HCT116 (cell line): ENCODE measurements at regions not wholly inside any gene's neighbourhood (a gene's known extent, or its start where the extent isn't known, plus 50 kb on each side); places are given as distances from the start of the nearest gene placed in this dataset.

Experiments used
- ATAC-seq: fragments of 200-7000 bp; cut with Tn5 transposase; 2 replicates; pipeline ENCODE4 v1.9.1; 2020; ENCODE audit warnings: mild to moderate bottlenecking, moderate library complexity
- BruUV-seq: library from RNA; stranded (reverse); fragments of 400-500 nt; replicated peaks from 2 replicates; lab custom pipeline; 2021; lab: Mats Ljungman, UMichigan
- CTCF ChIA-PET: fragments of 300-600 bp; sonication (Branson Sonifier 250); formaldehyde crosslinking; loops from one replicate; lab custom pipeline; 2021; ENCODE audit warnings: antibody characterized with exemption; lab: Charles Lee
- POLR2A ChIA-PET: fragments of 300-600, 350-600 bp; sonication (Branson Sonifier 250); formaldehyde crosslinking; loops from one replicate; lab custom pipeline; 2021; ENCODE audit warnings: antibody characterized with exemption; lab: Charles Lee
- RAD21 ChIA-PET, 2 experiments: fragments of 300-600 bp; sonication (Branson Sonifier 250); formaldehyde crosslinking; loops; one replicate each; lab custom pipeline; 2023; ENCODE audit warnings: low total read pairs in 2 of 2; ENCODE audit not compliant: uncharacterized antibody in 2 of 2, unreplicated experiment in 2 of 2, low non-redundant PET in 1 of 2; lab: Charles Lee
- DNase-seq: peaks from one replicate; pipeline ENCODE4 v3.0.0-alpha.2; 2010; ENCODE audit warnings: low read depth, low spot score
- H2AFZ ChIP-seq: fragments of 200-600 bp; shearing (Covaris generic), sonication (generic); 2 replicates; pipeline ENCODE4 v1.6.1; 2017; ENCODE audit warnings: low read depth, mixed run types, mixed read lengths, antibody characterized with exemption, low read length; ENCODE audit not compliant: poor library complexity, severe bottlenecking
- H3K27ac ChIP-seq: 2 replicates; pipeline ENCODE4 v1.5.1; 2012; ENCODE audit warnings: low read depth, low read length
- H3K27me3 ChIP-seq: fragments of 200-600 bp; sonication (generic); 2 replicates; pipeline ENCODE4 v1.6.1; 2016; ENCODE audit warnings: mixed run types, low read length, mixed read lengths; ENCODE audit not compliant: insufficient read depth
- H3K36me3 ChIP-seq, 2 experiments: fragments of 200-500 bp in 1 of 2; fragments of 200-600 bp in 1 of 2; sonication (Bioruptor generic) in 1 of 2; sonication (generic) in 1 of 2; 2 replicates each; pipeline versions ENCODE4 v1.5.1 to v1.6.1; 2014 to 2016; ENCODE audit warnings: low read length in 2 of 2, inconsistent platforms in 1 of 2, mixed read lengths in 1 of 2, mixed run types in 1 of 2; ENCODE audit not compliant: insufficient read depth in 2 of 2, control insufficient read depth in 1 of 2
- H3K4me1 ChIP-seq, 2 experiments: fragments of 200-600 bp in 1 of 2; sonication (generic) in 1 of 2; 2 replicates each; pipeline versions ENCODE4 v1.5.1 to v1.6.1; 2012 to 2017; ENCODE audit warnings: low read length in 2 of 2, inconsistent platforms in 1 of 2, mild to moderate bottlenecking in 1 of 2, mixed read lengths in 1 of 2, mixed run types in 1 of 2, moderate library complexity in 1 of 2; ENCODE audit not compliant: insufficient read depth in 2 of 2, control insufficient read depth in 1 of 2
- H3K4me2 ChIP-seq: fragments of 200-600 bp; sonication (generic); 2 replicates; pipeline ENCODE4 v1.6.1; 2017; ENCODE audit warnings: mixed run types, low read length, mixed read lengths
- H3K4me3 ChIP-seq, 2 experiments: fragments of 200-600 bp in 1 of 2; sonication (generic) in 1 of 2; replicated peaks in 1 of 2; 2 replicates each; pipeline ENCODE4 v1.5.1; 2011 to 2016; ENCODE audit warnings: low read length in 2 of 2, control low read depth in 1 of 2, low read depth in 1 of 2, mild to moderate bottlenecking in 1 of 2, mixed read lengths in 1 of 2, mixed run types in 1 of 2
- H3K79me2 ChIP-seq: fragments of 200-600 bp; sonication (generic); 2 replicates; pipeline ENCODE4 v1.6.1; 2017; ENCODE audit warnings: mild to moderate bottlenecking, mixed run types, low read length, moderate library complexity, mixed read lengths; ENCODE audit not compliant: insufficient read depth
- H3K9ac ChIP-seq: fragments of 200-600 bp; sonication (generic); 2 replicates; pipeline ENCODE4 v1.6.1; 2016; ENCODE audit warnings: low read length, mixed read lengths
- H3K9me2 ChIP-seq: fragments of 200-600 bp; sonication (generic), shearing (Covaris generic); 2 replicates; pipeline ENCODE4 v1.6.1; 2017; ENCODE audit warnings: mixed run types, mild to moderate bottlenecking, moderate library complexity; ENCODE audit not compliant: insufficient read depth
- H3K9me3 ChIP-seq, 2 experiments: fragments of 200-500 bp in 1 of 2; fragments of 200-600 bp in 1 of 2; sonication (Bioruptor generic) in 1 of 2; sonication (generic) in 1 of 2; 2 replicates each; pipeline ENCODE4 v1.6.1; 2014 to 2017; ENCODE audit warnings: low read length in 2 of 2, mixed read lengths in 2 of 2, inconsistent platforms in 1 of 2, low read depth in 1 of 2, mild to moderate bottlenecking in 1 of 2, mixed run types in 1 of 2, moderate library complexity in 1 of 2; ENCODE audit not compliant: control insufficient read depth in 1 of 2, insufficient read depth in 1 of 2
- H4K20me1 ChIP-seq: fragments of 200-600 bp; sonication (generic), shearing (Covaris generic); 2 replicates; pipeline ENCODE4 v1.6.1; 2017; ENCODE audit warnings: mixed run types, mild to moderate bottlenecking, moderate library complexity; ENCODE audit not compliant: insufficient read depth
- CBX3 ChIP-seq: IDR thresholded peaks from 2 replicates; pipeline ENCODE4 v1.6.1; 2012; ENCODE audit warnings: low read depth
- EGR1 ChIP-seq: IDR thresholded peaks from 2 replicates; pipeline ENCODE4 v1.6.1; 2012; ENCODE audit warnings: low read depth
- ELF1 ChIP-seq: IDR thresholded peaks from 2 replicates; pipeline ENCODE4 v1.6.1; 2012; ENCODE audit warnings: low read depth, borderline replicate concordance
- EZH2phosphoT487 ChIP-seq: fragments of 200-600 bp; IDR thresholded peaks from 2 replicates; pipeline ENCODE4 v1.6.1; 2018; ENCODE audit warnings: antibody characterized with exemption, borderline replicate concordance
- POLR2A ChIP-seq: IDR thresholded peaks from 2 replicates; pipeline ENCODE4 v1.7.0; 2011; ENCODE audit warnings: borderline replicate concordance; ENCODE audit not compliant: insufficient read depth, insufficient read length; ENCODE audit errors: extremely low read depth
- SRF ChIP-seq: IDR thresholded peaks from 2 replicates; pipeline ENCODE4 v1.6.1; 2012; ENCODE audit warnings: low read depth
- TCF7L2 ChIP-seq: IDR thresholded peaks from 2 replicates; pipeline ENCODE4 v1.7.0; 2011; ENCODE audit warnings: borderline replicate concordance, inconsistent platforms; ENCODE audit not compliant: insufficient read depth, insufficient read length; ENCODE audit errors: extremely low read depth
- YY1 ChIP-seq: IDR thresholded peaks from 2 replicates; pipeline ENCODE4 v1.6.1; 2011; ENCODE audit warnings: low read length, low read depth, moderate library complexity, mild to moderate bottlenecking; ENCODE audit not compliant: insufficient replicate concordance; ENCODE audit errors: extremely low read depth
- intact Hi-C: fragments of 100-400 bp; cut with micrococcal nuclease; formaldehyde crosslinking; loops from 2 replicates; pipeline ENCODE4 v1.10.0; 2022
- TF ChIP-seq, protein P1 (sequence below): IDR thresholded peaks from 2 replicates; pipeline ENCODE4 v1.6.1; 2011; ENCODE audit warnings: mild to moderate bottlenecking, low read length, moderate library complexity; ENCODE audit not compliant: insufficient replicate concordance; ENCODE audit errors: extremely low read depth
- TF ChIP-seq, protein P2 (sequence below): IDR thresholded peaks from 2 replicates; pipeline ENCODE4 v1.6.1; 2012
- TF ChIP-seq, protein P3 (sequence below): IDR thresholded peaks from 2 replicates; pipeline ENCODE4 v1.6.1; 2012
- TF ChIP-seq, protein P4 (sequence below): IDR thresholded peaks from 2 replicates; pipeline ENCODE4 v1.6.1; 2012; ENCODE audit warnings: low read depth

DNA sequence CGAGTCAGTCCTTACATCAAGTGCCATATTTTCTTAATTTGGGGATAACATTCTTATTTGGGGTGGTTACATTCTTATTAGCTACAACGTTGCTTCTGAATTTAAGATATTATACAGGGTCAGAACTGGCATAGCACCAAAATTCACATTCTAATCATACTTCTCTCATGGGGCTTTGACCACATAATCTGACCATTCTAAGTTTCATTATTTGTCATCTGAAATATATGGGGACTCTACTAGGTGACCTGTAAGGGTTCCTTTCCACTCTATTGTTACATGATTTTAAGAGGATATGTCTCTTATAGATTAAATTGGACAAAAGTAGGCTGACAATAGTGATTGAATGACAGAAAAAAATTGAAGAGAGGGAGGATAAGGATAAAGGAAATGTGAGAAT is 536.5 kb downstream of the KCTD12 start:
- no peak for DNase-seq
- ChIA-PET POLR2A (no interaction called here), CTCF (no interaction called here), RAD21 (no interaction called here)
- no peak overlapping the region for H3K4me2 ChIP-seq
- no peaks in the 10 kb centered on the region for H3K27me3 ChIP-seq
- H3K9ac ChIP-seq = no peak overlapping the region
- H3K4me3 ChIP-seq = no peak overlapping the region
- H3K79me2 ChIP-seq = no peaks in the 10 kb centered on the region
- TF ChIP-seq, protein P1, sequence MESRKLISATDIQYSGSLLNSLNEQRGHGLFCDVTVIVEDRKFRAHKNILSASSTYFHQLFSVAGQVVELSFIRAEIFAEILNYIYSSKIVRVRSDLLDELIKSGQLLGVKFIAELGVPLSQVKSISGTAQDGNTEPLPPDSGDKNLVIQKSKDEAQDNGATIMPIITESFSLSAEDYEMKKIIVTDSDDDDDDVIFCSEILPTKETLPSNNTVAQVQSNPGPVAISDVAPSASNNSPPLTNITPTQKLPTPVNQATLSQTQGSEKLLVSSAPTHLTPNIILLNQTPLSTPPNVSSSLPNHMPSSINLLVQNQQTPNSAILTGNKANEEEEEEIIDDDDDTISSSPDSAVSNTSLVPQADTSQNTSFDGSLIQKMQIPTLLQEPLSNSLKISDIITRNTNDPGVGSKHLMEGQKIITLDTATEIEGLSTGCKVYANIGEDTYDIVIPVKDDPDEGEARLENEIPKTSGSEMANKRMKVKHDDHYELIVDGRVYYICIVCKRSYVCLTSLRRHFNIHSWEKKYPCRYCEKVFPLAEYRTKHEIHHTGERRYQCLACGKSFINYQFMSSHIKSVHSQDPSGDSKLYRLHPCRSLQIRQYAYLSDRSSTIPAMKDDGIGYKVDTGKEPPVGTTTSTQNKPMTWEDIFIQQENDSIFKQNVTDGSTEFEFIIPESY = no peak
- TF ChIP-seq SRF (no peak), EZH2phosphoT487 (no peak)
- H3K36me3 ChIP-seq = no peaks in the 10 kb centered on the region
- ATAC-seq = no peak
- intact Hi-C loops = no loop called here
- BruUV-seq = no TSS peak
- no peak overlapping the region for H3K27ac ChIP-seq
- no peaks in the 10 kb centered on the region for H4K20me1 ChIP-seq
- no peaks in the 10 kb centered on the region for H3K9me2 ChIP-seq
- H3K4me1 ChIP-seq = no peaks in the 10 kb centered on the region
- no peak overlapping the region for H2AFZ ChIP-seq
- H3K9me3 ChIP-seq = no peaks in the 10 kb centered on the region

DNA sequence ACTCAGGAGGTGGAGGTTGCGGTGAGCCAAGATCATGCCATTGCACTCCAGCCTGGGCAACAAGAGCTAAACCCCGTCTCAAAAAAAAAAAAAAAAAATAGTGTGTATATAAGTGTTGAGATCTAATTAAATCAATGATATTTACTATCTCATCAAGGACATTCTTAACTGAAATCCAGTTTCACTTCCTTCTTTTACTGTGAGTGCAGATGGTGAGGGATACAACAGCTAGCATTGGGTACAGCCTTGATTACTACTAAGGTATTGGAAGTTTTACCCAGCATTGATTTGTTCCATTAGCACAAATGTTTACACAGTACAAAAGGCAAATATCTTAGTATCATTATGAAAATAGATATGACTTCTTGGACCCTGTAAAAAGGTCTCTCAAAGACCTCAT is 546.6 kb downstream of the KCTD12 start:
- ATAC-seq (no peak), DNase-seq (no peak)
- H3K79me2 ChIP-seq = no peaks in the 10 kb centered on the region
- no peaks in the 10 kb centered on the region for H4K20me1 ChIP-seq
- RAD21 ChIA-PET = no interaction called here
- no peak overlapping the region for H3K4me2 ChIP-seq
- no peak overlapping the region for H3K9ac ChIP-seq
- no peaks in the 10 kb centered on the region for H3K4me1 ChIP-seq
- no TSS peak for BruUV-seq
- H3K36me3 ChIP-seq = no peaks in the 10 kb centered on the region
- intact Hi-C loops = no loop called here
- no peaks in the 10 kb centered on the region for H3K27me3 ChIP-seq
- no peak overlapping the region for H3K4me3 ChIP-seq
- no peaks in the 10 kb centered on the region for H3K9me3 ChIP-seq
- POLR2A ChIA-PET = no interaction called here
- H2AFZ ChIP-seq = no peak overlapping the region
- CTCF ChIA-PET = no interaction called here
- no peak overlapping the region for H3K27ac ChIP-seq
- H3K9me2 ChIP-seq = no peaks in the 10 kb centered on the region
- TF ChIP-seq, protein P2, sequence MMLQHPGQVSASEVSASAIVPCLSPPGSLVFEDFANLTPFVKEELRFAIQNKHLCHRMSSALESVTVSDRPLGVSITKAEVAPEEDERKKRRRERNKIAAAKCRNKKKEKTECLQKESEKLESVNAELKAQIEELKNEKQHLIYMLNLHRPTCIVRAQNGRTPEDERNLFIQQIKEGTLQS = no peak
- TF ChIP-seq, protein P1 = no peak
- TF ChIP-seq YY1 (no peak), TCF7L2 (no peak), CBX3 (no peak), ELF1 (no peak), SRF (no peak), EGR1 (no peak), POLR2A (no peak)
- TF ChIP-seq, protein P3, sequence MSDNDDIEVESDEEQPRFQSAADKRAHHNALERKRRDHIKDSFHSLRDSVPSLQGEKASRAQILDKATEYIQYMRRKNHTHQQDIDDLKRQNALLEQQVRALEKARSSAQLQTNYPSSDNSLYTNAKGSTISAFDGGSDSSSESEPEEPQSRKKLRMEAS = no peak
- TF ChIP-seq, protein P4, sequence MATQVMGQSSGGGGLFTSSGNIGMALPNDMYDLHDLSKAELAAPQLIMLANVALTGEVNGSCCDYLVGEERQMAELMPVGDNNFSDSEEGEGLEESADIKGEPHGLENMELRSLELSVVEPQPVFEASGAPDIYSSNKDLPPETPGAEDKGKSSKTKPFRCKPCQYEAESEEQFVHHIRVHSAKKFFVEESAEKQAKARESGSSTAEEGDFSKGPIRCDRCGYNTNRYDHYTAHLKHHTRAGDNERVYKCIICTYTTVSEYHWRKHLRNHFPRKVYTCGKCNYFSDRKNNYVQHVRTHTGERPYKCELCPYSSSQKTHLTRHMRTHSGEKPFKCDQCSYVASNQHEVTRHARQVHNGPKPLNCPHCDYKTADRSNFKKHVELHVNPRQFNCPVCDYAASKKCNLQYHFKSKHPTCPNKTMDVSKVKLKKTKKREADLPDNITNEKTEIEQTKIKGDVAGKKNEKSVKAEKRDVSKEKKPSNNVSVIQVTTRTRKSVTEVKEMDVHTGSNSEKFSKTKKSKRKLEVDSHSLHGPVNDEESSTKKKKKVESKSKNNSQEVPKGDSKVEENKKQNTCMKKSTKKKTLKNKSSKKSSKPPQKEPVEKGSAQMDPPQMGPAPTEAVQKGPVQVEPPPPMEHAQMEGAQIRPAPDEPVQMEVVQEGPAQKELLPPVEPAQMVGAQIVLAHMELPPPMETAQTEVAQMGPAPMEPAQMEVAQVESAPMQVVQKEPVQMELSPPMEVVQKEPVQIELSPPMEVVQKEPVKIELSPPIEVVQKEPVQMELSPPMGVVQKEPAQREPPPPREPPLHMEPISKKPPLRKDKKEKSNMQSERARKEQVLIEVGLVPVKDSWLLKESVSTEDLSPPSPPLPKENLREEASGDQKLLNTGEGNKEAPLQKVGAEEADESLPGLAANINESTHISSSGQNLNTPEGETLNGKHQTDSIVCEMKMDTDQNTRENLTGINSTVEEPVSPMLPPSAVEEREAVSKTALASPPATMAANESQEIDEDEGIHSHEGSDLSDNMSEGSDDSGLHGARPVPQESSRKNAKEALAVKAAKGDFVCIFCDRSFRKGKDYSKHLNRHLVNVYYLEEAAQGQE = no peak
